Breast epithelium (tissue), 4 donors: ENCODE measurements at regions not wholly inside any gene's neighbourhood (a gene's known extent, or its start where the extent isn't known, plus 50 kb on each side); places are given as distances from the start of the nearest gene placed in this dataset.

Experiments
- DNase-seq, 2 donors: peaks; one replicate each; pipeline ENCODE4 v3.0.0-alpha.2; 2019; ENCODE audit warnings: low spot score in 2 of 2
- H3K27ac ChIP-seq, 2 donors: fragments of 200-600 bp; sonication (generic) in 1 of 2; one replicate each; pipeline ENCODE4 v1.5.1; 2016 to 2019; ENCODE audit warnings: mild to moderate bottlenecking in 1 of 2
- H3K27me3 ChIP-seq, 2 donors: fragments of 200-600 bp; sonication (generic) in 1 of 2; one replicate each; pipeline versions ENCODE4 v1.5.1 to v1.6.0; 2017 to 2019; ENCODE audit warnings: control low read depth in 1 of 2, mild to moderate bottlenecking in 1 of 2
- H3K36me3 ChIP-seq: fragments of 200-600 bp; one replicate; pipeline ENCODE4 v1.5.1; 2019
- H3K4me1 ChIP-seq, 2 donors: fragments of 200-600 bp; sonication (generic); one replicate each; pipeline ENCODE4 v1.5.1; 2016 to 2019; ENCODE audit warnings: control low read depth in 1 of 2
- H3K4me3 ChIP-seq, 3 donors: fragments of 200-600 bp; sonication (generic); 1 replicate in 2 of 3; 2 replicates in 1 of 3; pipeline ENCODE4 v1.5.1; 2016 to 2019; ENCODE audit warnings: mild to moderate bottlenecking in 3 of 3, moderate library complexity in 2 of 3
- H3K9me3 ChIP-seq, 2 donors: fragments of 200-600 bp; sonication (generic) in 1 of 2; one replicate each; pipeline ENCODE4 v1.5.1; 2016 to 2019; ENCODE audit warnings: control low read depth in 1 of 2
- POLR2A ChIP-seq: fragments of 450-650 bp; IDR thresholded peaks from one replicate; pipeline ENCODE4 v1.6.1; 2016; ENCODE audit warnings: antibody characterized with exemption, mild to moderate bottlenecking, moderate library complexity
- POLR2AphosphoS5 ChIP-seq, 3 donors: sonication (generic); formaldehyde crosslinking; IDR thresholded peaks; one replicate each; pipeline ENCODE4 v1.6.1; 2017; ENCODE audit warnings: antibody characterized with exemption in 3 of 3
- intact Hi-C: fragments of 100-400 bp; cut with DNase I; formaldehyde crosslinking; loops from one replicate; pipeline ENCODE4 v1.15.1; 2023; ENCODE audit warnings: low total_unique reads
- TF ChIP-seq, protein P1 (sequence below), 3 donors: fragments of 450-650 bp; IDR thresholded peaks; one replicate each; pipeline ENCODE4 v1.5.1; 2016 to 2017; ENCODE audit warnings: antibody characterized with exemption in 3 of 3, mild to moderate bottlenecking in 3 of 3, moderate library complexity in 3 of 3

DNA sequence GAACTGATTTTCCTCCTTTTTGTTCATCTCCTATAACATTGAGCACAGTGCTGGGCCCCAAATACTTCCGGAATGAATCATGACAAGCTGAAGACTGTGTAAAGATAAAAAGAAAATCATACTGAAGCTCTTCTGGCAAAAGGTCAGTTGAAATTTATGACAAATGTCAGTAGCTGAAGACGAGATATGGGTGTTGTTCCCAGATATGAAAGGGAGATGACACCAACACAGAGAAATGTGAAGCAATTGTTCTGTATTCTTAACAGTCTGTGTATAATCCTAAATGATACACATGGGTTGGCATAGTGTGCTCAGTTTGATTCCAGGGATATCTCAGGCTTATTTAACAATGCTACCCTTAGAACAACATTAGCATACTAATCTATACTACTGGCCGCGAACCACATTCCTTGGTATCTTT is 170.5 kb upstream of the PITX2 start:
- intact Hi-C loops = no loop called here
- no peaks in the 10 kb centered on the region for H3K36me3 ChIP-seq
- TF ChIP-seq, protein P1, sequence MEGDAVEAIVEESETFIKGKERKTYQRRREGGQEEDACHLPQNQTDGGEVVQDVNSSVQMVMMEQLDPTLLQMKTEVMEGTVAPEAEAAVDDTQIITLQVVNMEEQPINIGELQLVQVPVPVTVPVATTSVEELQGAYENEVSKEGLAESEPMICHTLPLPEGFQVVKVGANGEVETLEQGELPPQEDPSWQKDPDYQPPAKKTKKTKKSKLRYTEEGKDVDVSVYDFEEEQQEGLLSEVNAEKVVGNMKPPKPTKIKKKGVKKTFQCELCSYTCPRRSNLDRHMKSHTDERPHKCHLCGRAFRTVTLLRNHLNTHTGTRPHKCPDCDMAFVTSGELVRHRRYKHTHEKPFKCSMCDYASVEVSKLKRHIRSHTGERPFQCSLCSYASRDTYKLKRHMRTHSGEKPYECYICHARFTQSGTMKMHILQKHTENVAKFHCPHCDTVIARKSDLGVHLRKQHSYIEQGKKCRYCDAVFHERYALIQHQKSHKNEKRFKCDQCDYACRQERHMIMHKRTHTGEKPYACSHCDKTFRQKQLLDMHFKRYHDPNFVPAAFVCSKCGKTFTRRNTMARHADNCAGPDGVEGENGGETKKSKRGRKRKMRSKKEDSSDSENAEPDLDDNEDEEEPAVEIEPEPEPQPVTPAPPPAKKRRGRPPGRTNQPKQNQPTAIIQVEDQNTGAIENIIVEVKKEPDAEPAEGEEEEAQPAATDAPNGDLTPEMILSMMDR (IDR thresholded peaks at IDR 0.05) = no peak

DNA sequence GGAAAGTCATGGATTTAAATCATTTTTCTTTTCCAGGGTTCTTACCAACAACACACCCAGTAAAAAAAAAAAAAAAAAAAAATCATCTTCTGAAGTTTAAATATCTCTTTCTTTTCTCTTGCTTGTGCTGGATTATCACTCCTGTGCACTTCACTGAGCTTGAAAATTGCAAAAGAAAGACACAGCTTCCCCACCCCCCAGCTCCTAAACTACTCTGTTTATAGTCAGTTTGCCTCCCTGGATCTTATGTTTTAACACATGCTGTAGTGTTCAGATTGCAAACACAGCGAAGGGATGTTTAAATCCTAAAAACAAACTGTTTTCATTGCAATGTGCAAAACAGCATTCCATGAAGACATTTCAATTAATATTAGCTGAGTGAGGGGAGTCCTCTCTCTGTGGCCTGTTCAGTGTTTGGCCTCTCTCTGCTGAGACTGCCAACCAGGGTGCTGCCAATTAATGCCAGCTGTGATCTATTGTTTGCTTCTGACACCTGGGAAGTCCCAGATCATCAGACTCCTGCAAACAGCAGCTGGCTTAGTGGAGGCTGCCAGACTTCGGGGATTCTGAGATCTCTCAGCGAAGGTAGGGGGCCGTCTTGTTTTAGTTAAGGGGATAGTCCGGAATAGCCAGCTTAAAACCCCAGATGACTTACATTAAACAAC is 171.1 kb upstream of the PITX2 start:
- intact Hi-C loops = no loop called here
- TF ChIP-seq, protein P1 (IDR thresholded peaks at IDR 0.05) = no peak
- TF ChIP-seq POLR2A = no peak
- no peak for TF ChIP-seq POLR2AphosphoS5 (IDR thresholded peaks at IDR 0.05)
- Histone ChIP-seq H3K36me3 (no peaks in the 10 kb centered on the region), H3K9me3 (no peaks in the 10 kb centered on the region), H3K4me3 (no peak overlapping the region), H3K4me1 (no peaks in the 10 kb centered on the region), H3K27ac (no peak overlapping the region), H3K27me3 (no peaks in the 10 kb centered on the region)
- DNase-seq = no peak

More for the DNA sequence above, 170.5 kb upstream of the PITX2 start:
- Histone ChIP-seq H3K27me3 (no peaks in the 10 kb centered on the region), H3K4me3 (no peak overlapping the region), H3K27ac (no peak overlapping the region), H3K9me3 (no peaks in the 10 kb centered on the region), H3K4me1 (no peaks in the 10 kb centered on the region)
- no peak for DNase-seq

DNA sequence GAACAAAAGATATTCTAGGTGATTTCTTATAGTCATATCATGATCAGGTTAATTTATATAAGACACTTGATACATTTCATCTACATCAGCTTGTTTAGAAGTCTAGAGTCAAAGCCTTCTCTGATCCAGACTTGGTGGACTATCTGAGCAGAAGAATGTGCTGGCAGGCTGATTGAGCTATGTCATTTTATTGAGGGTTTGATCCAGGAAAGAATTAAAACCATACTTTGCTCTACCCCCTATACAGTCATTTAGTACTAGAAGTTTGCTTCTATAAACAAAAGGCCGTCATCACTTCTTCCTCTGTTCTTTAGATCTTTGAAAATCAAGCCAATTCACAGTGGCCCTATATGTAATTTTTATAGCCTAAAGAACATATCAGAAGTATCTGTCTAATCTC is 173.1 kb upstream of the PITX2 start:
- H3K27ac ChIP-seq = no peak overlapping the region
- no peaks in the 10 kb centered on the region for H3K4me1 ChIP-seq
- no peaks in the 10 kb centered on the region for H3K9me3 ChIP-seq
- H3K36me3 ChIP-seq = no peaks in the 10 kb centered on the region
- H3K4me3 ChIP-seq = no peak overlapping the region
- intact Hi-C loops = no loop called here
- DNase-seq = no peak
- no peaks in the 10 kb centered on the region for H3K27me3 ChIP-seq
- no peak for TF ChIP-seq POLR2A
- TF ChIP-seq, protein P1 (IDR thresholded peaks at IDR 0.05) = no peak
- no peak for TF ChIP-seq POLR2AphosphoS5 (IDR thresholded peaks at IDR 0.05)

DNA sequence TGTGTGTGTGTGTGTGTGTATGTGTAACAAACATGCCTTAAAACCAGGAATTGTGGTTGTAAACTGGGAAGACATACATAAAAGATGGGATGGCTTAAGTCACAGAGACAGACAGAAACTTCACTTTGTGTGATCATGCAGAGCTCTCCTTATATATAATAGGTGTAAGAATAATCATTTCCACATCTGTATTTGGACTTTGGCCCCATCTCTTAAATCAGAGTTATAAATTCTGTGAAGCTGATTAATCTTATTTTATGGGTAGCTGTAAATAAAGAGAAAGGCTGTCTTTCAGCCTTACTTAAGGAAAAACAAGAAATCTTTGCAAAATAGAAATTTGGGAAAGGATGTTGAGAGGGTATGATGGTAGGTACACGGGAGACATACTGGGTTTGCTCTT is 174.6 kb upstream of the PITX2 start:
- H3K27ac ChIP-seq = no peak overlapping the region
- TF ChIP-seq, protein P1 (IDR thresholded peaks at IDR 0.05) = no peak
- TF ChIP-seq POLR2A (no peak), POLR2AphosphoS5 (IDR thresholded peaks at IDR 0.05) (no peak)
- H3K4me1 ChIP-seq = no peaks in the 10 kb centered on the region
- no peak overlapping the region for H3K4me3 ChIP-seq
- no peak for DNase-seq
- H3K27me3 ChIP-seq = no peaks in the 10 kb centered on the region
- H3K9me3 ChIP-seq = no peaks in the 10 kb centered on the region
- no peaks in the 10 kb centered on the region for H3K36me3 ChIP-seq
- intact Hi-C loops = no loop called here

DNA sequence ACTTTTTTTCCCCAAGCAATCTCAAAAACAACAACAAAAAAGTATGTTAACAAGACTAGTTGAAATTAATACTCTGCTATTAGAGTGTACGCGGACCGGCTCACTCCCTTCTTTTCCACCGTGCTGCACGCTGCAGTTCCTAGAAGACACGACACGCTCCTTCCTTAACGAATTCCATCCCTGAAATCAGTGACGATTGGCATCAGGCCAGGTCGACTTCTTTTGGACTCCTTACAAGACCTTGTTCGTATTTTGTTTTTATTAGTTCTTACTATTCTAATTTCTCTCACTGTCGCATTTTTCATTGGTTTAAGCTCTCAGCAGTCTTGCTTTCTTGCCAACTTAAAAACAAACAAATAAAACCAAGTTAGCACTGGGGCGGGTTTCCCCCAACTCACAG is 175.8 kb upstream of the PITX2 start:
- Histone ChIP-seq H3K27ac (no peak overlapping the region), H3K4me3 (no peak overlapping the region), H3K9me3 (no peaks in the 10 kb centered on the region), H3K27me3 (no peaks in the 10 kb centered on the region), H3K36me3 (no peaks in the 10 kb centered on the region), H3K4me1 (no peaks in the 10 kb centered on the region)
- no peak for DNase-seq
- TF ChIP-seq POLR2A (no peak), POLR2AphosphoS5 (IDR thresholded peaks at IDR 0.05) (no peak)
- TF ChIP-seq, protein P1 (IDR thresholded peaks at IDR 0.05) = no peak
- intact Hi-C loops = no loop called here
